Loucy (cell line): ENCODE measurements at regions not wholly inside any gene's neighbourhood (a gene's known extent, or its start where the extent isn't known, plus 50 kb on each side); places are given as distances from the start of the nearest gene placed in this dataset.

Experiments
- H2AFZ ChIP-seq: fragments of 200-600 bp; sonication (generic); 2 replicates; pipeline ENCODE4 v1.6.0; 2016; ENCODE audit warnings: antibody characterized with exemption, mild to moderate bottlenecking, low read length, moderate library complexity
- H3F3A ChIP-seq: fragments of 200-600 bp; 2 replicates; pipeline ENCODE4 v1.6.0; 2016; ENCODE audit warnings: antibody characterized with exemption, low read depth, mild to moderate bottlenecking
- H3K27me3 ChIP-seq: fragments of 200-600 bp; sonication (generic); 2 replicates; pipeline ENCODE4 v1.6.1; 2014; ENCODE audit warnings: low read length, mild to moderate bottlenecking; ENCODE audit not compliant: insufficient read depth, poor library complexity, severe bottlenecking
- H3K36me3 ChIP-seq: fragments of 200-600 bp; sonication (generic); 2 replicates; pipeline ENCODE4 v1.6.1; 2016; ENCODE audit warnings: low read length; ENCODE audit not compliant: insufficient read depth
- H3K4me1 ChIP-seq: fragments of 200-600 bp; sonication (generic); 2 replicates; pipeline ENCODE4 v1.5.1; 2014; ENCODE audit warnings: low read length, mild to moderate bottlenecking; ENCODE audit not compliant: insufficient read depth, poor library complexity, severe bottlenecking
- H3K4me2 ChIP-seq: fragments of 200-600 bp; sonication (generic); 2 replicates; pipeline ENCODE4 v1.6.0; 2014; ENCODE audit warnings: antibody characterized with exemption, low read length, low read depth, mild to moderate bottlenecking; ENCODE audit not compliant: poor library complexity, severe bottlenecking
- H3K4me3 ChIP-seq: fragments of 200-600 bp; sonication (generic); 2 replicates; pipeline ENCODE4 v1.5.1; 2014; ENCODE audit warnings: low read length, mild to moderate bottlenecking, mixed read lengths; ENCODE audit not compliant: poor library complexity, severe bottlenecking
- H3K79me2 ChIP-seq: fragments of 200-600 bp; sonication (generic); 2 replicates; pipeline ENCODE4 v1.6.1; 2014; ENCODE audit warnings: low read length; ENCODE audit not compliant: insufficient read depth
- H3K9ac ChIP-seq: fragments of 200-600 bp; sonication (generic); 2 replicates; pipeline ENCODE4 v1.6.0; 2014; ENCODE audit warnings: mild to moderate bottlenecking, low read depth, low read length, moderate library complexity; ENCODE audit not compliant: poor library complexity, severe bottlenecking
- H3K9me2 ChIP-seq: fragments of 200-600 bp; sonication (generic); replicated peaks from 2 replicates; pipeline ENCODE4 v1.6.1; 2016; ENCODE audit warnings: low read depth, low read length, mixed read lengths
- H3K9me3 ChIP-seq: fragments of 200-600 bp; sonication (generic); 2 replicates; pipeline ENCODE4 v1.6.1; 2014; ENCODE audit warnings: mild to moderate bottlenecking, antibody characterized with exemption, low read length, low read depth; ENCODE audit not compliant: insufficient read depth
- H4K20me1 ChIP-seq: fragments of 200-600 bp; sonication (generic); 2 replicates; pipeline ENCODE4 v1.6.0; 2014; ENCODE audit warnings: antibody characterized with exemption, low read length, mild to moderate bottlenecking; ENCODE audit not compliant: insufficient read depth, poor library complexity, severe bottlenecking
- CTCF ChIP-seq: fragments of 200-600 bp; sonication (generic); conservative IDR thresholded peaks from 2 replicates; pipeline ENCODE4 v1.5.1; 2014; ENCODE audit warnings: mild to moderate bottlenecking, antibody characterized with exemption, low read length
- EZH2phosphoT487 ChIP-seq: fragments of 200-600 bp; IDR thresholded peaks from 2 replicates; pipeline ENCODE4 v1.6.1; 2018; ENCODE audit warnings: antibody characterized with exemption, mild to moderate bottlenecking, moderate library complexity, borderline replicate concordance

GRCh38 chr1:221449194-221449593 lies 292.7 kb downstream of the DUSP10 start:
- H3F3A ChIP-seq = no peaks in the 10 kb centered on the region
- TF ChIP-seq EZH2phosphoT487 (no peak), CTCF (no peak)

GRCh38 chr1:221449801-221450470 lies 292.0 kb downstream of the DUSP10 start:
- H3K9ac ChIP-seq = no peak overlapping the region
- no peaks in the 10 kb centered on the region for H3K9me3 ChIP-seq
- H3K27me3 ChIP-seq = no peaks in the 10 kb centered on the region
- H3K4me2 ChIP-seq = no peak overlapping the region
- no peaks in the 10 kb centered on the region for H3F3A ChIP-seq
- no peaks in the 10 kb centered on the region for H4K20me1 ChIP-seq
- H3K4me3 ChIP-seq = no peak overlapping the region
- H3K9me2 ChIP-seq = no peaks in the 10 kb centered on the region
- no peaks in the 10 kb centered on the region for H3K4me1 ChIP-seq
- H3K36me3 ChIP-seq = no peaks in the 10 kb centered on the region
- H2AFZ ChIP-seq = no peak overlapping the region
- TF ChIP-seq CTCF = no peak
- TF ChIP-seq EZH2phosphoT487 = no peak
- H3K79me2 ChIP-seq = no peaks in the 10 kb centered on the region

More at GRCh38 chr1:221449194-221449593, 292.7 kb downstream of the DUSP10 start:
- Histone ChIP-seq H3K79me2 (no peaks in the 10 kb centered on the region), H2AFZ (no peak overlapping the region), H3K4me1 (no peaks in the 10 kb centered on the region), H3K4me2 (no peak overlapping the region), H3K9me2 (no peaks in the 10 kb centered on the region), H3K4me3 (no peak overlapping the region), H3K36me3 (no peaks in the 10 kb centered on the region), H3K27me3 (no peaks in the 10 kb centered on the region), H3K9ac (no peak overlapping the region), H3K9me3 (no peaks in the 10 kb centered on the region), H4K20me1 (no peaks in the 10 kb centered on the region)

GRCh38 chr1:221451741-221452140 lies 290.1 kb downstream of the DUSP10 start:
- H3K27me3 ChIP-seq = no peaks in the 10 kb centered on the region
- H3K4me2 ChIP-seq = no peak overlapping the region
- no peaks in the 10 kb centered on the region for H3F3A ChIP-seq
- H3K4me1 ChIP-seq = no peaks in the 10 kb centered on the region
- no peaks in the 10 kb centered on the region for H4K20me1 ChIP-seq
- no peaks in the 10 kb centered on the region for H3K9me3 ChIP-seq
- no peaks in the 10 kb centered on the region for H3K9me2 ChIP-seq
- no peak overlapping the region for H3K4me3 ChIP-seq
- TF ChIP-seq EZH2phosphoT487 = no peak
- TF ChIP-seq CTCF = no peak
- H3K79me2 ChIP-seq = no peaks in the 10 kb centered on the region
- H2AFZ ChIP-seq = no peak overlapping the region
- H3K9ac ChIP-seq = no peak overlapping the region
- H3K36me3 ChIP-seq = no peaks in the 10 kb centered on the region
